Kidney glomerular epithelial cell (primary cell): ENCODE measurements at regions not wholly inside any gene's neighbourhood (a gene's known extent, or its start where the extent isn't known, plus 50 kb on each side); places are given as distances from the start of the nearest gene placed in this dataset.
A peak's percentile ranks its signal among the peaks of the same experiment; 100 is the strongest.
"Not testable (repeated sequence)": the region's sequence is repeated elsewhere in the genome, so short reads cannot be mapped to it uniquely, and the experiment has no call there.

Source experiments
- DNase-seq: peaks from one replicate; lab custom pipeline; 2025; lab: John Stamatoyannopoulos, UW

- no peak for DNase-seq
Observed at GRCh38 chr14:24744641-24745040, 110.7 kb upstream of the GZMB start.

- DNase-seq = peak; percentile 83
Observed at GRCh38 chr14:24741871-24742270, 107.9 kb upstream of the GZMB start.

GRCh38 chr14:24735984-24736630, 102.1 kb upstream of the GZMB start:
- DNase-seq = no peak

- peak; percentile 64 for DNase-seq
Observed at GRCh38 chr14:24734917-24735500, 101.0 kb upstream of the GZMB start.

GRCh38 chr14:24726480-24726879, 92.5 kb upstream of the GZMB start:
- no peak for DNase-seq

- no peak for DNase-seq
Observed at GRCh38 chr14:24725311-24725710, 91.3 kb upstream of the GZMB start.

- DNase-seq = no peak
Observed at GRCh38 chr14:24721775-24722174, 87.8 kb upstream of the GZMB start.

- no peak for DNase-seq
Observed at GRCh38 chr14:24715239-24715638, 81.2 kb upstream of the GZMB start.

GRCh38 chr14:24713404-24713803, 79.4 kb upstream of the GZMB start:
- DNase-seq = no peak

- no peak for DNase-seq
Observed at GRCh38 chr14:24712909-24713308, 78.9 kb upstream of the GZMB start.

- no peak for DNase-seq
Observed at GRCh38 chr14:24712374-24712773, 78.4 kb upstream of the GZMB start.

- peak; percentile 25 for DNase-seq
Observed at GRCh38 chr14:24710403-24711112, 76.6 kb upstream of the GZMB start.

GRCh38 chr14:24708684-24709083, 74.7 kb upstream of the GZMB start:
- no peak for DNase-seq

GRCh38 chr14:24706351-24706750, 72.4 kb upstream of the GZMB start:
- no peak for DNase-seq

- no peak for DNase-seq
Observed at GRCh38 chr14:24705840-24706239, 71.8 kb upstream of the GZMB start.

GRCh38 chr14:24701062-24701461, 67.1 kb upstream of the GZMB start:
- DNase-seq = no peak

GRCh38 chr14:24700511-24700910, 66.5 kb upstream of the GZMB start:
- no peak for DNase-seq

- DNase-seq = no peak
Observed at GRCh38 chr14:24699052-24699451, 65.1 kb upstream of the GZMB start.

- not testable (repeated sequence) for DNase-seq
Observed at GRCh38 chr14:24696280-24696920, 62.4 kb upstream of the GZMB start.

GRCh38 chr14:24695265-24696241, 61.6 kb upstream of the GZMB start:
- DNase-seq = no peak

- no peak for DNase-seq
Observed at GRCh38 chr14:24694680-24695079, 60.7 kb upstream of the GZMB start.

- no peak for DNase-seq
Observed at GRCh38 chr14:24693983-24694382, 60.0 kb upstream of the GZMB start.
